ENCODE measurements at regions not wholly inside any gene's neighbourhood (a gene's known extent, or its start where the extent isn't known, plus 50 kb on each side); places are given as distances from the start of the nearest gene placed in this dataset.

- intact Hi-C loops (cut with DNase I), result no loop called here
- H3K9me3 ChIP-seq, result peaks cover 0 to 6% (median 0%) of the 10 kb centered on the region in 4 donors
- no peak for TF ChIP-seq CTCF (IDR thresholded peaks at IDR 0.05)
- no peak for TF ChIP-seq EP300 (IDR thresholded peaks at IDR 0.05)
- TF ChIP-seq POLR2A (IDR thresholded peaks at IDR 0.05; ENCODE audit: low read depth), result no peak
- TF ChIP-seq POLR2AphosphoS5 (IDR thresholded peaks at IDR 0.05), result no peak
- no peak overlapping the region for H3K27ac ChIP-seq (replicated peaks in 1 of 4)
- 81% methylated on average over 3 of the region's 3 CpGs for WGBS
- no peak for DNase-seq (ENCODE audit: extremely low spot score)
- no peaks in the 10 kb centered on the region for H3K27me3 ChIP-seq
- H3K4me3 ChIP-seq, result no peak overlapping the region
- H3K36me3 ChIP-seq, result no peaks in the 10 kb centered on the region
- peaks cover 0 to 3% (median under 1%) of the 10 kb centered on the region in 4 donors for H3K4me1 ChIP-seq
These were observed 71.1 kb upstream of the CCDC60 start for GRCh38 chr12:119263466-119263865.

- Histone ChIP-seq H3K9me3 (peaks cover 0 to 6% (median 0%) of the 10 kb centered on the region in 4 donors), H3K27ac (replicated peaks in 1 of 4) (no peak overlapping the region), H3K4me1 (no peaks in the 10 kb centered on the region), H3K4me3 (no peak overlapping the region), H3K27me3 (no peaks in the 10 kb centered on the region), H3K36me3 (no peaks in the 10 kb centered on the region)
- TF ChIP-seq EP300 (IDR thresholded peaks at IDR 0.05), result no peak
- no peak for TF ChIP-seq CTCF (IDR thresholded peaks at IDR 0.05)
- TF ChIP-seq POLR2AphosphoS5 (IDR thresholded peaks at IDR 0.05), result no peak
- TF ChIP-seq POLR2A (IDR thresholded peaks at IDR 0.05; ENCODE audit: low read depth), result no peak
- 83% methylated on average over 1 of the region's 1 CpG for whole genome bisulfite sequencing
- intact Hi-C loops (cut with DNase I), result no loop called here
- no peak for DNase-seq (ENCODE audit: extremely low spot score)
These were observed 67.6 kb upstream of the CCDC60 start for GRCh38 chr12:119266963-119267362.

GRCh38 chr12:119274636-119275065 is 59.9 kb upstream of the CCDC60 start:
- 75% methylated on average over 9 of the region's 9 CpGs for WGBS
- intact Hi-C loops (cut with DNase I), result loop anchor here (10.0 kb wide), 1 partner anchor 160 kb away; no protein-coding TSS in a partner anchor
- DNase-seq (ENCODE audit: extremely low spot score), result no peak
- no peak overlapping the region for H3K27ac ChIP-seq (replicated peaks in 1 of 4)
- no peaks in the 10 kb centered on the region for H3K4me1 ChIP-seq
- TF ChIP-seq POLR2AphosphoS5 (IDR thresholded peaks at IDR 0.05) (no peak), CTCF (IDR thresholded peaks at IDR 0.05) (no peak), POLR2A (IDR thresholded peaks at IDR 0.05; ENCODE audit: low read depth) (no peak), EP300 (IDR thresholded peaks at IDR 0.05) (no peak)
- H3K27me3 ChIP-seq, result no peaks in the 10 kb centered on the region
- no peak overlapping the region for H3K4me3 ChIP-seq
- no peaks in the 10 kb centered on the region for H3K9me3 ChIP-seq
- no peaks in the 10 kb centered on the region for H3K36me3 ChIP-seq

- no peak for DNase-seq (ENCODE audit: extremely low spot score)
- TF ChIP-seq EP300 (IDR thresholded peaks at IDR 0.05), result no peak
- Histone ChIP-seq H3K4me1 (peaks cover 0 to 14% (median 4%) of the 10 kb centered on the region in 4 donors), H3K4me3 (no peak overlapping the region), H3K27ac (replicated peaks in 1 of 4) (no peak overlapping the region), H3K27me3 (no peaks in the 10 kb centered on the region), H3K9me3 (no peaks in the 10 kb centered on the region), H3K36me3 (no peaks in the 10 kb centered on the region)
- 52% methylated on average over 2 of the region's 2 CpGs for WGBS
- intact Hi-C loops (cut with DNase I), result no loop called here
These were observed 51.2 kb upstream of the CCDC60 start for GRCh38 chr12:119283310-119283709.
